NCI-H1092 (cell line): ENCODE measurements at regions not wholly inside any gene's neighbourhood (a gene's known extent, or its start where the extent isn't known, plus 50 kb on each side); places are given as distances from the start of the nearest gene placed in this dataset.
"Not testable (repeated sequence)": the region's sequence is repeated elsewhere in the genome, so short reads cannot be mapped to it uniquely, and the experiment has no call there.

Experiments
- DNase-seq: peaks from one replicate; lab custom pipeline; 2025; lab: John Stamatoyannopoulos, UW

DNA sequence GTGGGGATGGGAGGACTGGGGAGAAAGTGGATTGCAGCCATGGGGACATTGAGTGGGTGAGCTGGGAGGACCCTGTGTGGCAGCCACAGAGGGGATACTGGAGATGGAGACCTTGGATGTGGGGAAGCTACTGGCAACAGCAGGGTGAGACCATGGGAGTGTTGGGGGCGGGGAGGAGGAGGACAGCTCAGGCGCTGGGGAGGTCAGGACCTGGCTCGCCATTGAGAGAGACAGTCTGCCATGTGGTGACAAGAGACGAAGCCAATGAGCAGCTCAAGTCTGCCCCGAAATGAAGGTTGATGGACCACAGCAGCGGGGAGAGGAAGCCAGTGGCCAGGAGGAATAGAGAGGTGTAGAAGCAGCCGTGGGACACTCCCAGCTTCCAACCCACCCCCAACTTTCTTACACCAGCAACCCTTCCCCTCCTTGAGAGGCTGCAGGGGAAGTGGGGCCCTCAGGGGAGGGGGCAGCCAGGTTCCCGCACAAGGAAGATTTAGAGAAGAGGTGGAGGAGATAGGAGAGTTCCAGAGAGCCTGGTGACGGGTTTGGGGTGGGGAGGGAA is 118.1 kb downstream of the ASB7 start:
- DNase-seq: no peak

DNA sequence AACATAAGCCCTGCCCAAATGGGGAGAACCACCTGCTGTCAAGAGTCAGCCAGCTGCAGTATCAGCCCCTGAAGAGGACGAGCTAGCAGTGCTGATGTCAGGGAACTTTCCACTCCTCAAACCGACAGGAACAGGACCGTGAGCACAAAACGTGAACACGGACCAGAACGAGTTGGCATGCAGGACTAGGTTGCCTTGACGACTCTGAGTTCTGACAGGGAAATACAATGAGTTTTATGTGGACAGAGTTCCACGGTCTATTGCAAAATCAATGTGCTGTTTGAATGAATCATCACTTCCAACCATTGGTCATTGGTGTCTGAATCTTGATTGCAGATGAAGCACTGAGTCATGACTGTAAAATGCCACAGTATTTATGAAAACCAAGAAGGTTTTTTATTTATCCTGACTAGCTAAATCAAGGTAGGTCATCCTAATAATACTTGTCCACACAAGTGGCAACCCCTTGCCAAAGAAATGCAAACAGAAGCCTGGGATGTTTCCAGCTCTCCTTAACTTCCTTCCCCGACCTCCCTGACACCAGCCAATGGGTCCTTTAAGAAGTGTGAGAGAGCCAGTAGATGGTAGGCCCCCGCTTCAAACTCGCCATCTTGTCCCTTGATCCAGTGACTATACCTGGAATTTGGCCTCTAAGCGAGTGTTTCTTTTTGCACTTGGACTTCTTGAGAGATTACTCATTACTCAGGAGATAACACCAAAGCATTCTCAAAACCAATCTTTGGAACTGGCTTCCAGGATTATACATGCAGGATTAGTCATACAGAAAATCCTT is 119.6 kb downstream of the ASB7 start:
- DNase-seq: peak; percentile 59

DNA sequence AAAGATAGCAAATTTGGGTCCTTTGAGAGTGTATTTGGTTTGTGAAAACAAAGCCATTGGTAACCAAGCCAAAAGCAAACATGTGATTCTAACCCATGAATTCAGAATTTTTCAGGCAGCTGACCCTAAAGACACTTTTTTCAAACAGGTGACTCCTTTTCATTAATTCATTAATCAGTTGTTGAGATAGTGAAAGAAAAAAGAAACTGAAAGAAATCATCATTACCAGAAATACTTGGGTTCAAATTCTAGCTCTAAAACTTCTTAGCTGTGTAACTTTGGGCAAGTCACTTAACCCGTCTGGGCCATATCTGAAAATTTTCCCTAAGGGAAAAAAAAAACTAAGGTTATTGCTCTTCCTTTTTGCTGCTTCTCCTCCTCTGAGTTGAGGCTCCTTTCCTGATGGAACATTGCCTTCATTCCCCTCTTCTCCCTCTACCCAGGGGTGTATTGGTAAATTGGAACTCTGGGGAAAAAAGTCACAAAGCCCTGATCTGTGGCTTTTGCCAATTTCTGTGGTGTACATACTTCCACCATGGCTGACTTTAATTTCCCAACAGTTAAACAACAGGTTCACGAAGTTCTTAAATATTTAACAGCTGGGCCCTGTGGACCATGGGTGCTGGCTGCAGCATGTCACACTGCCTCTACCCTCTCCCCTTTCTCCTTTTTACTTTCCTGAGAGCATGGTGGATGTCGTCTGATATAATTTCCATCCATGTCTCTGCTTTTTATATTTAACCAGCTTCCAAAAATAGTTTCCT is 120.3 kb downstream of the ASB7 start:
- no peak for DNase-seq

DNA sequence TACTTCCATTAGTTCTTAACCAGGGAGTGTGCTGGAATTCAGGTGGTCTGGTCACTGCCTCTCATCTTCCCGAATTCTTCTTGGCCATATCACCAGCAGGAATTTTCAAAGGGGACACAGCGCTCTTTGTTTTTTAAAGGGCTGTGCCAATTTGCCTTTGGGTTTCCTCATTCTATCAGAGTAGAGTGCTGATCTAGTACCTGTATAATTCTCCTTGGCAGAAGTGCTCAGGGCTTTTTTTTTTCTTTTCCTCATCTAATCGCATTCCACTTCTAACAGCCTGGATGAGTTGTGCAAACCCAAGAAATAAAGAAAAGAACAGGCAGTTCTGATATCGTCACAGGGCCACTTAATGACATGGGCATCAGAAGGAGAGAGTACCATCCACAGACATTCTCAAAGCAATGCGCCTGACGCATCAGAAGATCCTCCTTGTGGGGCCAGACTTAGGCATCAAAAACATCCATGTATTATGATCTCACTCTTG is 121.0 kb downstream of the ASB7 start:
- no peak for DNase-seq

DNA sequence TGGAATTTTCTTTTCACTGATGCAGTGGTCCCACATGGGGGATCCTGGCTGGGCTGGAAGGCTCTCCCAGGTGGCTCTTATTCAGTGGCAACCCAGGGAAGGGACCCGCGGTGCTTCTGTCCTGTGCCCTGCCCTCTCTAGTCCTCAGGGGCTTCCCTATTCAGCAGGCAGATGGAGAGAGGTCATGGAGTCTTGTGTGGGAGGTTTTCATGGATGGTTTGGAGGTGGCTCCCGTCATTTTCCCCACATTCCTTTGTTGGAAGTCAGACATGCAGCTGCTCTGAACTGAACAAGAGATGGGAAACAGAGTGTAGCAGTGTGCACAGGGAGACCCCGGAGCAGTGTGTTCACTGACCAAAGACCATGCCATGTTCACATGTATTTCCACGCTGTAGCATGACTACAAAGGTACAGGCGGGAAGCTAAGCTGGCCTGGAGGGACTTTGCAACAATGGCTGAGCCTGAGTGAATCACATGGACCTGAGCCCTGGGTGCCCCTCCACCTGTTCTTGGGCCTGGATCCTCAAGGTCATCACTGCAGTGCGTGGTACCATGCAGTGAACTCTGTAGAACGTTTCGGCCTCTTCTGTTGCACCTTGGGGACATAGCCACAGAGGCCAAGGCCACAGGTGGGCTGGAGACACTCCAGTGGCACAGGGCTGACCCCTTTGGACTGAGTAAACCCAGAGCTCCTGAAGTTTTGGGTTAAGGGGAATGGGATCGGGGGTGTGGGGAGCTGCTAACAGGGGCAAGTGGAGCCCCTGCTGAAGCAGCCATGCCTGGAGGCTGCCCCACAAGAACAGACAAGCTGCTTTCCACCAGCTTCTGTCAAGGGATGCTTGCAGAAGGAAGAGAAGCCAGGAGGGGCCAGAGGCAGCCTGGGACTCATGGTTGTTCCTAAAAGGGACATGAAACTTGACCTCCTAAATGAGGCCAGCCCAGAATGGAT is 123.0 kb downstream of the ASB7 start:
- DNase-seq: no peak

DNA sequence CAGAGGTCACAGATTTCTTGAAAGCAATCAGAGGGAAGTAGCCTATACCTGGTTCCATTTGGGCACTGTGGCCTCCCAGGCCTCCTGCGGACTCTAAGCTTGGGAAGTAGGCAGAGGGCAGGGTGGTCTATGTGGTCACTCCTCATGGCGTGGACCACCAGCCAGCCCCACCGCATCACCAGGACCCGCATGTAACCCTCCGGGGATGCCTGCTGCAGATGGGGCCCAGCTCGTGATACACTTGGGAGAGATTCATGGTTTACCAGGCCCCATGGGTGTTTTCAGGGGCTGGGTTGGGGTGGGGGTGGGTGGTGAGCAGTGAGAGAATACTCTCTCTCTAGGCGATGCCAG is 123.7 kb downstream of the ASB7 start:
- no peak for DNase-seq

DNA sequence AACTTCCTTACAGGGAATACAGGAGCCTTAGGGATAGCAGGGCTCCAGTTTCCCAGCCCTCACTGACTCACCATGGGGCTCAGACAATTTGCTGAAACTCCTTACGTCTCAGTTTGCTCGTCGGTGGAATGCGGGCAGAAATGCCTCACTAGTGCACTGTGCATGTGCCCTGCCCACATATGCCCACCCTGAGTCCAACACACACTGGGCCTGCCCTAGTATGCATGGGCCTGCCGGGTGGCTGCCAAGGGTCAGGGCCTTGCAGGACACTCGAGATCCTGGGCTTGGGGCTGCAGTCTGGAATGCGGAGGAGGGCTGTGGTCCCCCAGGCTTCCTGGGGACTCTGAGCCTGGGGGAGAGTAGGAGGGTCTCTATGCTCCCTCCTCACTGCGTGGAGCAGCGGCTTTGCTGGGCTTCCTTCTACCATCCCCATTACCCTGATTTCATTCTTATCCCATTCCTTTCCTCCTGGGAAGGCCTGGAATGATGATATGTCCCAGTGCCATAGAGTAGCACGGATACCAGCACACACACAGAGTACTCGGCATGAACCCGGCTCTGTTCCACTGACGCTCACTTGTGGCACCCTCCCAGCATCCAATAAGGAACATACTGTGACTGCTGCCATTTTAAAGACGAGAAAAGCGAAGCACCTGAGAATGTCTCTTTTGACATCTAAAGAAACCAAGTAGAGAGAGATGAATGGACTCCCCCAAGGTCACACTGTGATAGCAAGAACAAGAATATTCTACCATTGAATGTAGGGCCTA is 124.2 kb downstream of the ASB7 start:
- DNase-seq: no peak

DNA sequence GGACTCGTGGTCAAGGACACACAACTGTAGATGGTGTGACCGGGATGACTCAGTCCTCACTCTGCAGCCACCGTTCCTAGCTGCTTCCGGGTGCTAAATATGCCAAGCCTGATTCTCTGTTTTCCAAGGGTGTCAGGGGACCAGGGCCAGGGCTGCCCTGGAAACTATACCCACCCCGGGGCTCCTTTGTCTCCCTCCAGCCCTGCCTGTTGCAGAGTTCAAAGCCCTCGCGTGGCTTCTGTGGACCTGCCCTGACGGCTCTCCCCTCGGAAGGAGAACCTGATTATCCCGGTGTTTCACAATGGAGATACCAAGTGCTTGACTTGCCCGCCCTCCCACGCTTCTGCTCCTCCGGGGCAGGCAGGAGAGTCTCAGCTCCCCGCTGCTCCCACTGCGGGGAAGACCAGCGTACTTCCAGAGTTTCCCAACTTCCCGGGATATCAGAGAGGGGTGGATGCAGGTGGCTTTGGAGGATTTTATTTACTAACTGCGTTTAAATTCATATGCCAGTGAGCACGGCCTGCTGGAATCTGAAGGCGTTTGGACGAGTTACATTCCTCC is 125.0 kb downstream of the ASB7 start:
- DNase-seq: no peak

DNA sequence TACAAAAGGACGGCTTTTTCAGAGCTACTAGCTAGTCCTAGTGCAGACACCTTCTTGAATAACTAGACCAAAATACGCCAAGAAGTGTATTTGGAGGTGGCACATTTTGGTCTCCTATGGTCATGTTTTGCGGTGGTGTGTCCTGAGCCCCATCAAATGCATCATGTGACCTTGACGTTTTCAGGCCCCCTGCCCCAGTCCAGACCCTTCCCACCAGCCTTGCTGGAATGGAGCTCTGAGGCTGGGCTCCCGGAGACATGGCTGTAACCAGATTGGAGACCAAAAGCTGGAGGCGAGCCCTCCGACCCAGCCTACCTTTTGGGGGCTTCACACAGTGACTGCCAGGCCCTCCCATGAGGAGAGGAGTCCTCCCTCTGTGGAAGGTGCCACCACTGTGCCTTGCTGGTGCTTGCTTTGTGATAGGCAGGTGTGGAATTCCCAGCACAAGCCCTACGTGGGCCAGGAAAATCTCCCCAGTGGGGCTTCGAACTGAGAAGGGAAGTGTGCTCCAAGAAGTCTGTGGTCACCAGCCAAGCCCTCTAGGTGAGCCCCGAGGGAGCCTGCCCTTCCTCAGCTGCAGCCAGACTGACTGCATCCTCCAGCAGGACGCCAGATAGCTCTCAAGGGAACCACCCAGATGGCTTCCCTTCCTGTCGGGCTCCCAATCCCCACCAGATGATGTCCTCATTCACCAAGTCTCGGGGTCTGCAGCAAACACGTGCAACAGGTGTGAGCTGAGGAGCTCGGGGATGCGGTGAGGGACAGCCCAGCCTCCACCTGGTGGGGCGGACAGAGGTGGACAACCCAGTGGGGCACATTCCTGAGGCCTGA is 126.2 kb downstream of the ASB7 start:
- DNase-seq: no peak

DNA sequence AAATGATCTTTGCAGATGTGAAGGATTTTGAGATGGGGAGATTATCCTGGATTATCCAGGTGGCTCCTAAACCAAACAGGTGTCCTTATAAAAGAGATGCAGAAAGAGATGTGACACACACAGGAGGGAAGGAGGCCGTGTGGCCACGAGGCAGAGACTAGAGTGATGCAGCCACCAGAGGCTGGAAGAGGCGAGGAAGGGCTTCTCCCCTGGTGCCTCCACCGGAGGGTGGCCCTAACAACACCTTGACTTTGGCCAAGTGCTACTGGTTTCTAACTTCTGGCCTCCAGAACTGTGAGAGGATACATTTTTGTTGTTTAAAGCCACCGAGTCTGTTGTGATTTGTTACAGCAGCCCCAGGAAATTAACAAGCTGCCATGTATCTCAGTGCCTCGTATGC is 127.1 kb downstream of the ASB7 start:
- DNase-seq: no peak

DNA sequence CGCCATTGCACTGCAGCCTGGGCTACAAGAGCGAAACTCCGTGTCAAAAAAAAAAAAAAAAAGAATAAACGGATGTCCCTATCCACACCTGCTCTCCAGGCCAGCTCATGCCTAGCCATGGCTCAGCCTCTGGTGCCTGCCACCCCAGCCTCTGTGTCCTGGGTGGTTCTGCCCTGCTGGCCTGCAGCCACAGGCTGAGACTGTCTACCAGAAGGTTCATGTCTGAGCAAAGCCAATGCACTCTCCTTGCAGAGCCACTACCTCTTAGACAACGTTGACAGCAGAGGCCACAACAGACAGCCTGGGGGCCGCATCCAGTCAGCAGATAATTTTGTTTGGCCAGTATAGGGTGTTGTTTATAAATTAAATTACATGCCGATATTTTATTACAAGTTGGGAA is 127.7 kb downstream of the ASB7 start:
- DNase-seq: no peak

DNA sequence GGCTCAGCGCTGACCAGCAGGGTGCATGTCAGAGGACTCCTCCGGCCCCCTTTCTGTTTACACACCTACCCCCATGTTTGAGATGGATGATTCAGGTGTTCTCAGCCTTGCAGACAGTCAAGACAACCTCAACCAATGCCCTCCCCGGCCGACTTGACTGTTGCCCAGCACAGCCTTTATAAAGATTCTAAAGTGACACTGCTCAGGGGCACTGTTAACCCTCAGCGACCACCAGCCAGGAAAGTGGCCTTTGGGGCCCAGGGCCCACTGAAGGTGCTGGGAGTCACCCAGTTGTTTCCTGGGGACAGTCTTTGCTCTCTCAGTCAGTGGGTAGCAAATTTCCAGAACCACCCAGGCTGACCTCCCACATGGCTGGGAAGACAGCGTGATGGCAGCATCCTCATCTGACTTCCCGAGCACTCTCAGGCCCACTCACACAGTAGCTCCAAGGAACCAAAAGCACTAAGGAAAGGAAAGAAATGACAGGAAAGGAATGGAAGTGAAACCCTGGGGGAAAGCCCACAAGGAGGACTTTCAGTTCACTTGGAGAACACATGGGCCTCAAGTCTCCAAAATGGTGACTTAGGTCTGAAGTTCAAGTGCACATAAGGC is 128.4 kb downstream of the ASB7 start:
- no peak for DNase-seq

DNA sequence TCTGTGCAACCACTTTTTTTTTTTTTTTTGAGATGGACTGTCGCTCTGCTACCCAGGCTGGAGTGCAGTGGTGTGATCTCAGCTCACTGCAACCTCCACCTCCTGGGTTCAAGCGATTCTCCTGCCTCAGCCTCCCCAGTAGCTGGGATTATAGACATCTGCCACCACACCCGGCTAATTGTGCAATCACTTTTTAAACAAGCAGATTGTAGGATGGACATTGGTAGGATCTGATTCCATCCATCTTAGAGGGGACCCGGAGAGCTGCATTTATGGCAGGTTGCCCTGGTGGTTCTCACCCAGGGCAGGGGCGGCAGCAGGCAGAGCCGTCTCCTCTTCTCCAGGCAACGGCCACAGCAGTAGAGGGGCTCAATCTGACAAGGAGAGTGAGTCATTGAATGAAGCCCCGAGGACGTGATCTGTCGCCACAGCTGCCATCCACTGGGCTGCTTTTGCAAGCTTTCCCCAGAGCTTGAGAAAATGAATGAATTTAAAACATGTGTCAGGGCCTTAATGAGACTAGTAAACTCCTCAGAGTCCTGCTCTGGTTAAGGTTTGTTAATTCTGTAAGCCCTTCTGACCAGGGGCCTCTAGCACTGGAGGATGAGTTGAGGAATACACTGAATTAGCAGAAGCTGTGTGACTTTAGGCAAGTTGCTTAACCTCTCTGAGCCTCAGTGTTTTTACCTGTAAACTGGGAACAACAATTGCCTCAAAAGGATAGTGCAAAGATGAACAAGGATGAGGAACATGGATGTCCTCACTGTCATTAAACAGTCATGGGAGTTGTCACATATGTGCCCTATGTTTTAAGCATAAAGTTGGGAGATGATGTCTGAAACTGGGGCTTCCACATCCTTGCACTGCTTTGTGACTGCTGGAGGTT is 129.1 kb downstream of the ASB7 start:
- no peak for DNase-seq

DNA sequence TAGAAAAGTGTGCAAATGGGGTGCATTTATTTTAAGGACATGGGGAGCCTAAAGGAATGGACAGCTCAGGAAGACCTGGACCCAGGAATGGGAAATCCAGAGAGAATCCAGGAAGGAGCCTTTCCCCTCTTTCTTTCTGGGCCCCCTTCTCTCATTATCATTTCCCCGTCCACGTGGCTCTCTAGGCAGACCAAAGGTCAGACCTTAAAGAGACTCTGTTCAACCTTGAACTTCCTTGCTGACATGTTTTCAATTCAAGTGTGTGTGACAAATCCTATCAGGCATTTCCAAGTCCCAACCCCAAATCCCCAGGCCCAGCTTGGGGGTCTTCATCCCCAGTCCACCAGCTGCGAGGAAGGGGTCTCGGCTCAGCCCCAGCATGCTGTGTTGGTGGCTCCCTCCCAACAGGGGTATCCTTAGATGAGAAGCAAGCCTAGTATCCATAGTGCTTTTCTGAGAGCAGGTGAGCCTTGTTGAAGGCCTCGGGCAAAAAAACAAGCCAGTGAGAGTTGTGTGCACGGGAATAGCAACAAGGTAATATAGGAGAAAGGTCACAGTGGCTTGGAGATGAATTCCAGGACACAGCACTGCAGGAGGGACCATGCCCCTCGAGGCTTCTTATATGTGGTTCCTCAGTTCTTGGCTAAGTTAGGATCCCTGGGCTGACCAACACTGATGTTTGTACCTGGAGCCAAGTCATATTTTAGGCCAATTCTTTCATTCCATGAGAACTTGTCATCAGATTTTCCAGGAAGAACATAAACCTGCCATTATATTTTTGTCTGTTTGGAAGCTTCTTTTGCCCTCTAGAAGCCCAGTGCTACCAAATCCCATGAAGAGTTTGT is 130.0 kb downstream of the ASB7 start:
- no peak for DNase-seq

DNA sequence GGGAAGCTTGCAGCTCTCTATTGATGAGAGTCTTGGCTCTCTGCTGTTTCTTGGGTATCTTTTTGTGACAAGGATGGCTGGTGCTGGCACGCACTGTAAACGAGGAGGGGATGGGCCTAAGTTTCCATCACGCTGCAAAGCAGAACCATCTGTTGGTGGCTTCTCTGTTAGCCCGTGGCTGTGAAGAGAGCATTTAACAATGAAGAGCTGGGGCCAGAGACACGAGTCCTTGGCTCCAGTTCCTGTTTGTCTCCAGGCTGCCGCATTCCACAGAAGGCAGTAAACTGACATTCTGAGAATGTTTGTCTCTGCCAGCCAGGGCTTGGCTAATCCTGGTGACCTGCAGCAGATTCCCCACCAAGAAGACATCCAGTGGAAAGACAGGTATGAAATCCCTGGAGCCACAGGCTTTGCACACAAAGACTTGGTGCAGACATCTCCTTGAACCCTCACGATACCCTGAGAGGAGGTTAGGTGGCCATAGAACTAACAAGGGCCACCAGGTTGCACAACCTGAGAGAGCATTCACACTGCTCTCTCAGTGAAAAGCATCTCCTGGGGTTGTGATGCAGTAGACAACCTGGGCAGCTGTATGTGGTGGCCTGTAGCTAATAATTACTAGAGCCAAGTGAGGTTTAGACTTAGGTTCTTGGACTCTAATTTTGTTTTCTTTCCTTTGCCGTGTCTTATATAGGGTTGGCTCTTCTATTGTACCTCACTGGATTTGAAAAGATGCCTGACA is 130.9 kb downstream of the ASB7 start:
- DNase-seq: no peak

DNA sequence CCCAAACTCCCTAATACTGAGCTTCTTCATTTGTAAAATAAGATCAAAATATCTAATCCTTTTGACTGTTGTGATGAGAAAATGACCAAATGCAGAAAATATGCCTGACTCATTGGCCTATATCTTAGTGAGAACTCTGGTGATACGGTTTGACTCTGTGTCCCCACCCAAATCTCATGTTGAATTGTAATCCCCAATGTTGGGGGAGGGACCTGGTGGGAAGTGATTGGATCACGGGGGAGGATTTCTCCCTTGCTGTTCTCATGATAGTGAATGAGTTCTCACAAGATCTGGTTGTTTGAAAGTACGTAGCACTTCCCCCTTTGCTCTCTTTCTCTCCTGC is 131.4 kb downstream of the ASB7 start:
- DNase-seq: not testable (repeated sequence)

DNA sequence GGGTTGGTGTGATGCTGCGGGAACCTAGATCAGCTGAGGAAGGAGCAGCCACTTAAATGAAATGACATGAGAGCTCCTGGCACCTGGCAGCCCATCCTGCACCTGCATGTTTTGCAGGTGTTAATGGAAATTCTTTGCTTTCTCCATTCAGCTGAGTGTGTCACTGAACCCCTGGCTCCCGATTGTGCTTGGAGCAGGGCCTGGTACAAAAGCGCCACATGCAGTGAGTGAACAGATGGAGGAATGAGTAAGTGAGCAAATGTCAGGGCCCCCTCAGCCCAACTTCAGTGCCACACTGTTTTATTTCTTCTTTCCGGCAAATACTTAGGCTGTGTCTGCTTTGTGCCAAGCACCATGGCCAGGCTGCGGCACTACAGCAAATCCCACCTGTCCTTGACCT is 132.2 kb downstream of the ASB7 start:
- no peak for DNase-seq
